ENCODE measurements at regions not wholly inside any gene's neighbourhood (a gene's known extent, or its start where the extent isn't known, plus 50 kb on each side); places are given as distances from the start of the nearest gene placed in this dataset.
"Not testable (repeated sequence)": the region's sequence is repeated elsewhere in the genome, so short reads cannot be mapped to it uniquely, and the experiment has no call there.

- no peak overlapping the region for H3K4me3 ChIP-seq (ENCODE audit: low read length)
- no peak for TF ChIP-seq ZNF274 (IDR thresholded peaks at IDR 0.05; ENCODE audit: low read depth, low read length)
These were observed 982.8 kb upstream of the ROBO1 start for GRCh38 chr3:80750637-80751036.

GRCh38 chr3:80734920-80735319 is 967.1 kb upstream of the ROBO1 start:
- TF ChIP-seq ZNF274 (IDR thresholded peaks at IDR 0.05; ENCODE audit: low read depth, low read length) = no peak

GRCh38 chr3:80734483-80734882 is 966.7 kb upstream of the ROBO1 start:
- no peak overlapping the region for H3K4me3 ChIP-seq (ENCODE audit: low read length)
- no peak for TF ChIP-seq ZNF274 (IDR thresholded peaks at IDR 0.05; ENCODE audit: low read depth, low read length)

More at GRCh38 chr3:80734920-80735319, 967.1 kb upstream of the ROBO1 start:
- H3K4me3 ChIP-seq (ENCODE audit: low read length) = no peak overlapping the region

- H3K4me3 ChIP-seq (ENCODE audit: low read length) = no peak overlapping the region
- TF ChIP-seq ZNF274 (IDR thresholded peaks at IDR 0.05; ENCODE audit: low read depth, low read length) = no peak
These were observed 965.9 kb upstream of the ROBO1 start for GRCh38 chr3:80733522-80734176.

- H3K4me3 ChIP-seq (ENCODE audit: low read length) = not testable (repeated sequence)
These were observed 959.8 kb upstream of the ROBO1 start for GRCh38 chr3:80727561-80727960.

GRCh38 chr3:80709597-80710322 is 942.0 kb upstream of the ROBO1 start:
- not testable (repeated sequence) for H3K4me3 ChIP-seq (ENCODE audit: low read length)

- TF ChIP-seq ZNF274 (IDR thresholded peaks at IDR 0.05; ENCODE audit: low read depth, low read length) = no peak
- no peak overlapping the region for H3K4me3 ChIP-seq (ENCODE audit: low read length)
These were observed 937.5 kb upstream of the ROBO1 start for GRCh38 chr3:80705290-80705689.

- no peak overlapping the region for H3K4me3 ChIP-seq (ENCODE audit: low read length)
- no peak for TF ChIP-seq ZNF274 (IDR thresholded peaks at IDR 0.05; ENCODE audit: low read depth, low read length)
These were observed 933.6 kb upstream of the ROBO1 start for GRCh38 chr3:80701349-80701748.

- TF ChIP-seq ZNF274 (IDR thresholded peaks at IDR 0.05; ENCODE audit: low read depth, low read length) = no peak
- H3K4me3 ChIP-seq (ENCODE audit: low read length) = no peak overlapping the region
These were observed 929.5 kb upstream of the ROBO1 start for GRCh38 chr3:80697291-80697690.

- no peak for TF ChIP-seq ZNF274 (IDR thresholded peaks at IDR 0.05; ENCODE audit: low read depth, low read length)
- no peak overlapping the region for H3K4me3 ChIP-seq (ENCODE audit: low read length)
These were observed 928.5 kb upstream of the ROBO1 start for GRCh38 chr3:80696280-80696679.

GRCh38 chr3:80688814-80689213 is 921.0 kb upstream of the ROBO1 start:
- no peak overlapping the region for H3K4me3 ChIP-seq (ENCODE audit: low read length)
- no peak for TF ChIP-seq ZNF274 (IDR thresholded peaks at IDR 0.05; ENCODE audit: low read depth, low read length)

- H3K4me3 ChIP-seq (ENCODE audit: low read length) = no peak overlapping the region
- no peak for TF ChIP-seq ZNF274 (IDR thresholded peaks at IDR 0.05; ENCODE audit: low read depth, low read length)
These were observed 915.2 kb upstream of the ROBO1 start for GRCh38 chr3:80682951-80683350.

- TF ChIP-seq ZNF274 (IDR thresholded peaks at IDR 0.05; ENCODE audit: low read depth, low read length) = no peak
- no peak overlapping the region for H3K4me3 ChIP-seq (ENCODE audit: low read length)
These were observed 914.4 kb upstream of the ROBO1 start for GRCh38 chr3:80682235-80682634.

GRCh38 chr3:80677796-80678195 is 910.0 kb upstream of the ROBO1 start:
- H3K4me3 ChIP-seq (ENCODE audit: low read length) = no peak overlapping the region

GRCh38 chr3:80676866-80677265 is 909.1 kb upstream of the ROBO1 start:
- no peak overlapping the region for H3K4me3 ChIP-seq (ENCODE audit: low read length)
- TF ChIP-seq ZNF274 (IDR thresholded peaks at IDR 0.05; ENCODE audit: low read depth, low read length) = no peak

More at GRCh38 chr3:80677796-80678195, 910.0 kb upstream of the ROBO1 start:
- no peak for TF ChIP-seq ZNF274 (IDR thresholded peaks at IDR 0.05; ENCODE audit: low read depth, low read length)
